ENCODE measurements at regions not wholly inside any gene's neighbourhood (a gene's known extent, or its start where the extent isn't known, plus 50 kb on each side); places are given as distances from the start of the nearest gene placed in this dataset.
"Not testable (repeated sequence)": the region's sequence is repeated elsewhere in the genome, so short reads cannot be mapped to it uniquely, and the experiment has no call there.

GRCh38 chr1:147417024-147417423, 124.3 kb upstream of the BCL9 start:
- H3K4me3 ChIP-seq (ENCODE audit: low read depth, low read length), result no peak overlapping the region
- TF ChIP-seq CTCF (IDR thresholded peaks at IDR 0.05; ENCODE audit: borderline replicate concordance, insufficient read depth, low read depth, low read length), result no peak

GRCh38 chr1:147423100-147423827, 118.0 kb upstream of the BCL9 start:
- H3K4me3 ChIP-seq (ENCODE audit: low read depth, low read length), result not testable (repeated sequence)

GRCh38 chr1:147434921-147435320, 106.4 kb upstream of the BCL9 start:
- H3K4me3 ChIP-seq (ENCODE audit: low read depth, low read length), result no peak overlapping the region
- no peak for TF ChIP-seq CTCF (IDR thresholded peaks at IDR 0.05; ENCODE audit: borderline replicate concordance, insufficient read depth, low read depth, low read length)

GRCh38 chr1:147444381-147444780, 96.9 kb upstream of the BCL9 start:
- H3K4me3 ChIP-seq (ENCODE audit: low read depth, low read length), result no peak overlapping the region
- no peak for TF ChIP-seq CTCF (IDR thresholded peaks at IDR 0.05; ENCODE audit: borderline replicate concordance, insufficient read depth, low read depth, low read length)

GRCh38 chr1:147451628-147452027, 89.7 kb upstream of the BCL9 start:
- no peak for TF ChIP-seq CTCF (IDR thresholded peaks at IDR 0.05; ENCODE audit: borderline replicate concordance, insufficient read depth, low read depth, low read length)
- no peak overlapping the region for H3K4me3 ChIP-seq (ENCODE audit: low read depth, low read length)

GRCh38 chr1:147452809-147453208, 88.5 kb upstream of the BCL9 start:
- H3K4me3 ChIP-seq (ENCODE audit: low read depth, low read length), result no peak overlapping the region
- TF ChIP-seq CTCF (IDR thresholded peaks at IDR 0.05; ENCODE audit: borderline replicate concordance, insufficient read depth, low read depth, low read length), result no peak

GRCh38 chr1:147463022-147463421, 78.3 kb upstream of the BCL9 start:
- TF ChIP-seq CTCF (IDR thresholded peaks at IDR 0.05; ENCODE audit: borderline replicate concordance, insufficient read depth, low read depth, low read length), result no peak
- no peak overlapping the region for H3K4me3 ChIP-seq (ENCODE audit: low read depth, low read length)
